ENCODE measurements at regions not wholly inside any gene's neighbourhood (a gene's known extent, or its start where the extent isn't known, plus 50 kb on each side); places are given as distances from the start of the nearest gene placed in this dataset.

- no peaks in the 10 kb centered on the region for H3K27me3 ChIP-seq (ENCODE audit: control insufficient read depth, insufficient read depth, low read length)
- no peak for DNase-seq (ENCODE audit: low read depth in 2 of 2)
- H3K9me3 ChIP-seq (ENCODE audit: control insufficient read depth, insufficient read depth, low read depth, low read length) = no peaks in the 10 kb centered on the region
- H3K79me2 ChIP-seq (ENCODE audit: control insufficient read depth, insufficient read depth, low read length) = no peaks in the 10 kb centered on the region
- H3K9ac ChIP-seq (ENCODE audit: insufficient read depth, low read length) = no peak overlapping the region
- no peak overlapping the region for H2AFZ ChIP-seq (ENCODE audit: low read length)
- H3K4me3 ChIP-seq (replicated peaks in 1 of 4; ENCODE audit: control extremely low read depth in 1 of 4, insufficient read depth in 1 of 4, low read depth in 3 of 4, low read length in 4 of 4) = no peak overlapping the region
- H4K20me1 ChIP-seq (ENCODE audit: control insufficient read depth, extremely low read depth, insufficient read depth, low read length) = no peaks in the 10 kb centered on the region
- no peaks in the 10 kb centered on the region for H3K4me1 ChIP-seq (ENCODE audit: control insufficient read depth, extremely low read depth, insufficient read depth, low read length)
- H3K4me2 ChIP-seq (ENCODE audit: extremely low read depth, insufficient read depth, low read length) = no peak overlapping the region
- no peak overlapping the region for H3K27ac ChIP-seq (ENCODE audit: insufficient read depth, low read length)
- no peaks in the 10 kb centered on the region for H3K36me3 ChIP-seq (ENCODE audit: control insufficient read depth, insufficient read depth, low read length)
- no peak for TF ChIP-seq CTCF (conservative IDR thresholded peaks at IDR 0.05 in 1 of 2, IDR thresholded peaks at IDR 0.05 in 1 of 2; ENCODE audit: low read depth in 1 of 2, low read length in 2 of 2)
- TF ChIP-seq EZH2 (IDR thresholded peaks at IDR 0.05; ENCODE audit: low read length, missing control alignments) = no peak
Observed at GRCh38 chr5:15376803-15377202, 123.2 kb upstream of the FBXL7 start.

GRCh38 chr5:15376088-15376487 is 123.9 kb upstream of the FBXL7 start:
- Histone ChIP-seq H3K4me3 (replicated peaks in 1 of 4; ENCODE audit: control extremely low read depth in 1 of 4, insufficient read depth in 1 of 4, low read depth in 3 of 4, low read length in 4 of 4) (no peak overlapping the region), H2AFZ (ENCODE audit: low read length) (no peak overlapping the region), H4K20me1 (ENCODE audit: control insufficient read depth, extremely low read depth, insufficient read depth, low read length) (no peaks in the 10 kb centered on the region), H3K4me2 (ENCODE audit: extremely low read depth, insufficient read depth, low read length) (no peak overlapping the region), H3K9ac (ENCODE audit: insufficient read depth, low read length) (no peak overlapping the region), H3K36me3 (ENCODE audit: control insufficient read depth, insufficient read depth, low read length) (no peaks in the 10 kb centered on the region), H3K9me3 (ENCODE audit: control insufficient read depth, insufficient read depth, low read depth, low read length) (no peaks in the 10 kb centered on the region), H3K4me1 (ENCODE audit: control insufficient read depth, extremely low read depth, insufficient read depth, low read length) (no peaks in the 10 kb centered on the region), H3K79me2 (ENCODE audit: control insufficient read depth, insufficient read depth, low read length) (no peaks in the 10 kb centered on the region), H3K27me3 (ENCODE audit: control insufficient read depth, insufficient read depth, low read length) (no peaks in the 10 kb centered on the region), H3K27ac (ENCODE audit: insufficient read depth, low read length) (no peak overlapping the region)
- DNase-seq (ENCODE audit: low read depth in 2 of 2) = no peak
- no peak for TF ChIP-seq EZH2 (IDR thresholded peaks at IDR 0.05; ENCODE audit: low read length, missing control alignments)

GRCh38 chr5:15375559-15375958 is 124.4 kb upstream of the FBXL7 start:
- Histone ChIP-seq H3K4me1 (ENCODE audit: control insufficient read depth, extremely low read depth, insufficient read depth, low read length) (no peaks in the 10 kb centered on the region), H3K79me2 (ENCODE audit: control insufficient read depth, insufficient read depth, low read length) (no peaks in the 10 kb centered on the region), H3K4me2 (ENCODE audit: extremely low read depth, insufficient read depth, low read length) (no peak overlapping the region), H4K20me1 (ENCODE audit: control insufficient read depth, extremely low read depth, insufficient read depth, low read length) (no peaks in the 10 kb centered on the region), H2AFZ (ENCODE audit: low read length) (no peak overlapping the region), H3K27ac (ENCODE audit: insufficient read depth, low read length) (no peak overlapping the region), H3K9ac (ENCODE audit: insufficient read depth, low read length) (no peak overlapping the region), H3K4me3 (replicated peaks in 1 of 4; ENCODE audit: control extremely low read depth in 1 of 4, insufficient read depth in 1 of 4, low read depth in 3 of 4, low read length in 4 of 4) (no peak overlapping the region), H3K36me3 (ENCODE audit: control insufficient read depth, insufficient read depth, low read length) (no peaks in the 10 kb centered on the region), H3K9me3 (ENCODE audit: control insufficient read depth, insufficient read depth, low read depth, low read length) (no peaks in the 10 kb centered on the region), H3K27me3 (ENCODE audit: control insufficient read depth, insufficient read depth, low read length) (no peaks in the 10 kb centered on the region)
- DNase-seq (ENCODE audit: low read depth in 2 of 2) = no peak
- TF ChIP-seq EZH2 (IDR thresholded peaks at IDR 0.05; ENCODE audit: low read length, missing control alignments) (no peak), CTCF (conservative IDR thresholded peaks at IDR 0.05 in 1 of 2, IDR thresholded peaks at IDR 0.05 in 1 of 2; ENCODE audit: low read depth in 1 of 2, low read length in 2 of 2) (no peak)
